Keratinocyte (primary cell): ENCODE measurements at regions not wholly inside any gene's neighbourhood (a gene's known extent, or its start where the extent isn't known, plus 50 kb on each side); places are given as distances from the start of the nearest gene placed in this dataset.

Experiments
- DNase-seq: peaks from one replicate; pipeline ENCODE4 v3.0.0-alpha.2; 2011; ENCODE audit warnings: low read depth, missing footprints, low spot score
- FAIRE-seq: peaks from 2 replicates; lab custom pipeline; 2011; peaks lifted over from hg19 to GRCh38; lab: Jason Lieb, UNC
- H2AFZ ChIP-seq: 2 replicates; pipeline ENCODE4 v1.6.0; 2012; ENCODE audit warnings: low read length, control low read depth, inconsistent platforms; ENCODE audit not compliant: control insufficient read depth
- H3K27ac ChIP-seq: 2 replicates; pipeline ENCODE4 v1.5.1; 2011; ENCODE audit warnings: low read length; ENCODE audit not compliant: control insufficient read depth, insufficient read depth
- H3K27me3 ChIP-seq: 3 replicates; pipeline ENCODE4 v1.6.0; 2011; ENCODE audit warnings: low read length; ENCODE audit not compliant: control insufficient read depth, insufficient read depth; ENCODE audit errors: extremely low read depth
- H3K36me3 ChIP-seq, 2 experiments: 2 replicates in 1 of 2; 3 replicates in 1 of 2; pipeline ENCODE4 v1.5.1; 2011; ENCODE audit warnings: low read length in 2 of 2, mild to moderate bottlenecking in 1 of 2; ENCODE audit not compliant: control insufficient read depth in 2 of 2, insufficient read depth in 2 of 2; ENCODE audit errors: extremely low read depth in 1 of 2
- H3K4me1 ChIP-seq: 3 replicates; pipeline ENCODE4 v1.5.1; 2011; ENCODE audit warnings: low read length; ENCODE audit not compliant: control insufficient read depth, insufficient read depth; ENCODE audit errors: extremely low read depth
- H3K4me2 ChIP-seq: 3 replicates; pipeline ENCODE4 v1.6.0; 2011; ENCODE audit warnings: low read depth, low read length; ENCODE audit not compliant: control insufficient read depth, insufficient read depth; ENCODE audit errors: extremely low read depth
- H3K4me3 ChIP-seq, 3 experiments: fragments of 200-600 bp in 1 of 3; sonication (generic) in 1 of 3; 2 replicates in 2 of 3; 3 replicates in 1 of 3; pipeline ENCODE4 v1.5.1; 2011 to 2016; ENCODE audit warnings: low read length in 3 of 3, mild to moderate bottlenecking in 3 of 3, control low read depth in 2 of 3, inconsistent platforms in 1 of 3, low read depth in 1 of 3, mixed read lengths in 1 of 3, mixed run types in 1 of 3, moderate library complexity in 1 of 3; ENCODE audit not compliant: control insufficient read depth in 2 of 3, insufficient read depth in 2 of 3; ENCODE audit errors: extremely low read depth in 1 of 3
- H3K79me2 ChIP-seq: 2 replicates; pipeline ENCODE4 v1.6.0; 2012; ENCODE audit warnings: low read length; ENCODE audit not compliant: control insufficient read depth, insufficient read depth
- H3K9ac ChIP-seq: 3 replicates; pipeline ENCODE4 v1.6.0; 2011; ENCODE audit warnings: low read length; ENCODE audit not compliant: control insufficient read depth, insufficient read depth; ENCODE audit errors: extremely low read depth
- H3K9me1 ChIP-seq: 3 replicates; pipeline ENCODE4 v1.6.0; 2011; ENCODE audit warnings: low read length; ENCODE audit not compliant: control insufficient read depth, insufficient read depth; ENCODE audit errors: extremely low read depth
- H3K9me3 ChIP-seq: 2 replicates; pipeline ENCODE4 v1.5.1; 2012; ENCODE audit warnings: low read depth, low read length; ENCODE audit not compliant: control insufficient read depth
- H4K20me1 ChIP-seq: 3 replicates; pipeline ENCODE4 v1.6.0; 2011; ENCODE audit warnings: low read length; ENCODE audit not compliant: control insufficient read depth, insufficient read depth; ENCODE audit errors: extremely low read depth
- CTCF ChIP-seq, 3 experiments: IDR thresholded peaks in 1 of 3; conservative IDR thresholded peaks in 1 of 3; optimal IDR thresholded peaks in 1 of 3; 2 replicates in 2 of 3; 3 replicates in 1 of 3; pipeline versions ENCODE3 to v1.5.1; 2011; ENCODE audit warnings: low read length in 3 of 3, mild to moderate bottlenecking in 3 of 3, moderate library complexity in 2 of 3, control low read depth in 1 of 3, inconsistent platforms in 1 of 3; ENCODE audit not compliant: insufficient read depth in 2 of 3; ENCODE audit errors: extremely low read depth in 1 of 3
- EZH2 ChIP-seq: IDR thresholded peaks from one replicate; pipeline ENCODE4 v1.6.1; 2012; ENCODE audit warnings: inconsistent platforms, mild to moderate bottlenecking, low read length, moderate library complexity
- dilution Hi-C: fragments of 300-500 bp; cut with MboI; formaldehyde crosslinking; loops from one replicate; pipeline ENCODE4 v1.7.0; 2020; ENCODE audit warnings: low sequenced_read_pairs; ENCODE audit not compliant: extremely low pct_ligation_motif_present

GRCh38 chr17:34780438-34780837, 180.8 kb downstream of the CCT6B start:
- no peaks in the 10 kb centered on the region for H3K36me3 ChIP-seq
- H3K4me1 ChIP-seq, result no peaks in the 10 kb centered on the region
- TF ChIP-seq EZH2 (no peak), CTCF (optimal IDR thresholded peaks at IDR 0.05 in 1 of 3, IDR thresholded peaks at IDR 0.05 in 1 of 3, conservative IDR thresholded peaks at IDR 0.05 in 1 of 3; ENCODE audit: extremely low read depth in 1 of 3, insufficient read depth in 2 of 3, low read length in 3 of 3) (no peak)
- H3K9me3 ChIP-seq, result peaks cover 9% of the 10 kb centered on the region
- H2AFZ ChIP-seq, result no peak overlapping the region
- DNase-seq, result no peak
- no peaks in the 10 kb centered on the region for H4K20me1 ChIP-seq
- H3K9me1 ChIP-seq, result no peaks in the 10 kb centered on the region
- dilution Hi-C loops, result no loop called here
- FAIRE-seq, result no peak
- no peak overlapping the region for H3K4me3 ChIP-seq
- no peaks in the 10 kb centered on the region for H3K79me2 ChIP-seq
- H3K4me2 ChIP-seq, result no peak overlapping the region
- H3K27me3 ChIP-seq, result no peaks in the 10 kb centered on the region
- no peak overlapping the region for H3K9ac ChIP-seq
- H3K27ac ChIP-seq, result no peak overlapping the region

GRCh38 chr17:34776456-34777443, 184.5 kb downstream of the CCT6B start:
- no peak overlapping the region for H3K4me3 ChIP-seq
- no peak overlapping the region for H3K4me2 ChIP-seq
- H3K27ac ChIP-seq, result no peak overlapping the region
- DNase-seq (no peak), FAIRE-seq (no peak)
- no peaks in the 10 kb centered on the region for H3K79me2 ChIP-seq
- TF ChIP-seq CTCF (optimal IDR thresholded peaks at IDR 0.05 in 1 of 3, IDR thresholded peaks at IDR 0.05 in 1 of 3, conservative IDR thresholded peaks at IDR 0.05 in 1 of 3; ENCODE audit: extremely low read depth in 1 of 3, insufficient read depth in 2 of 3, low read length in 3 of 3) (no peak), EZH2 (no peak)
- no peaks in the 10 kb centered on the region for H4K20me1 ChIP-seq
- H3K9me1 ChIP-seq, result no peaks in the 10 kb centered on the region
- peaks cover 9% of the 10 kb centered on the region for H3K9me3 ChIP-seq
- dilution Hi-C loops, result no loop called here
- no peaks in the 10 kb centered on the region for H3K36me3 ChIP-seq
- no peak overlapping the region for H3K9ac ChIP-seq
- no peaks in the 10 kb centered on the region for H3K27me3 ChIP-seq
- no peak overlapping the region for H2AFZ ChIP-seq
- H3K4me1 ChIP-seq, result no peaks in the 10 kb centered on the region
